C4-2B (cell line): ENCODE measurements at regions not wholly inside any gene's neighbourhood (a gene's known extent, or its start where the extent isn't known, plus 50 kb on each side); places are given as distances from the start of the nearest gene placed in this dataset.

ENCODE experiments used
- CTCF ChIP-seq: fragments of 450-650 bp; conservative IDR thresholded peaks from 2 replicates; pipeline ENCODE4 v1.5.1; 2017; ENCODE audit warnings: mild to moderate bottlenecking
- ZFX ChIP-seq: fragments of 450-650 bp; IDR thresholded peaks from 2 replicates; pipeline ENCODE4 v1.6.1; 2017

GRCh38 chr2:204495381-204495780, 49.9 kb upstream of the PARD3B start:
- no peak for TF ChIP-seq CTCF
- TF ChIP-seq ZFX = no peak
